Trophoblast cell (in vitro differentiated cells and primary cell): ENCODE measurements at regions not wholly inside any gene's neighbourhood (a gene's known extent, or its start where the extent isn't known, plus 50 kb on each side); places are given as distances from the start of the nearest gene placed in this dataset.

Experiments
- DNase-seq, 2 donors: peaks; one replicate each; pipeline ENCODE4 v3.0.0-alpha.2; 2016
- H2AFZ ChIP-seq: 2 replicates; pipeline ENCODE4 v1.6.1; 2013; ENCODE audit warnings: low read length, moderate library complexity, mild to moderate bottlenecking; ENCODE audit not compliant: insufficient read depth, poor library complexity
- H2AK5ac ChIP-seq: 2 replicates; pipeline ENCODE4 v1.6.1; 2013; ENCODE audit warnings: mild to moderate bottlenecking, low read length
- H2BK120ac ChIP-seq: 2 replicates; pipeline ENCODE4 v1.6.1; 2013; ENCODE audit warnings: low read length, mild to moderate bottlenecking, moderate library complexity; ENCODE audit not compliant: insufficient read depth, poor library complexity
- H2BK12ac ChIP-seq: 2 replicates; pipeline ENCODE4 v1.6.1; 2013; ENCODE audit warnings: mild to moderate bottlenecking, low read length, moderate library complexity
- H2BK5ac ChIP-seq: 2 replicates; pipeline ENCODE4 v1.6.1; 2013; ENCODE audit warnings: low read length, low read depth, moderate library complexity, mild to moderate bottlenecking; ENCODE audit not compliant: poor library complexity
- H3K14ac ChIP-seq: 2 replicates; pipeline ENCODE4 v1.6.1; 2013; ENCODE audit warnings: mild to moderate bottlenecking, low read length
- H3K18ac ChIP-seq: 2 replicates; pipeline ENCODE4 v1.6.1; 2013; ENCODE audit warnings: mild to moderate bottlenecking, low read length
- H3K23ac ChIP-seq: 2 replicates; pipeline ENCODE4 v1.6.1; 2013; ENCODE audit warnings: low read length
- H3K27ac ChIP-seq: 2 replicates; pipeline ENCODE4 v1.5.1; 2013; ENCODE audit warnings: low read depth, mild to moderate bottlenecking, inconsistent platforms, low read length, moderate library complexity
- H3K27me3 ChIP-seq: 2 replicates; pipeline ENCODE4 v1.6.1; 2013; ENCODE audit warnings: inconsistent platforms, mild to moderate bottlenecking, low read length, moderate library complexity; ENCODE audit not compliant: insufficient read depth
- H3K36me3 ChIP-seq, 2 experiments: 1 replicate in 1 of 2; 2 replicates in 1 of 2; pipeline ENCODE4 v1.6.1; 2013; ENCODE audit warnings: low read length in 2 of 2, mild to moderate bottlenecking in 2 of 2, moderate library complexity in 1 of 2; ENCODE audit not compliant: insufficient read depth in 2 of 2, control insufficient read depth in 1 of 2
- H3K4ac ChIP-seq: 2 replicates; pipeline ENCODE4 v1.6.1; 2013; ENCODE audit warnings: low read depth, mild to moderate bottlenecking, low read length, moderate library complexity
- H3K4me1 ChIP-seq, 2 experiments: 1 replicate in 1 of 2; 2 replicates in 1 of 2; pipeline ENCODE4 v1.6.1; 2013; ENCODE audit warnings: low read length in 2 of 2, mild to moderate bottlenecking in 2 of 2, moderate library complexity in 1 of 2; ENCODE audit not compliant: insufficient read depth in 2 of 2, control insufficient read depth in 1 of 2
- H3K4me2 ChIP-seq: 2 replicates; pipeline ENCODE4 v1.6.1; 2013; ENCODE audit warnings: inconsistent platforms, mild to moderate bottlenecking, low read length, moderate library complexity
- H3K4me3 ChIP-seq: 2 replicates; pipeline ENCODE4 v1.5.1; 2013; ENCODE audit warnings: mild to moderate bottlenecking, low read depth, low read length, inconsistent platforms
- H3K79me1 ChIP-seq: one replicate; pipeline ENCODE4 v1.6.1; 2013; ENCODE audit warnings: low read length
- H3K79me2 ChIP-seq: 2 replicates; pipeline ENCODE4 v1.6.1; 2013; ENCODE audit warnings: low read length, mild to moderate bottlenecking; ENCODE audit not compliant: control insufficient read depth, insufficient read depth, poor library complexity
- H3K9ac ChIP-seq: 2 replicates; pipeline ENCODE4 v1.6.1; 2013; ENCODE audit warnings: mild to moderate bottlenecking, low read length
- H3K9me3 ChIP-seq: 2 replicates; pipeline ENCODE4 v1.6.1; 2013; ENCODE audit warnings: low read depth, mild to moderate bottlenecking, control low read depth, inconsistent platforms, low read length; ENCODE audit not compliant: insufficient read depth
- H4K12ac ChIP-seq: 2 replicates; pipeline ENCODE4 v1.6.1; 2013; ENCODE audit warnings: low read depth, mild to moderate bottlenecking, low read length, moderate library complexity
- H4K8ac ChIP-seq: 2 replicates; pipeline ENCODE4 v1.6.1; 2013; ENCODE audit warnings: low read depth, mild to moderate bottlenecking, low read length, moderate library complexity
- H4K91ac ChIP-seq: one replicate; pipeline ENCODE4 v1.6.1; 2013; ENCODE audit warnings: low read depth, mild to moderate bottlenecking, low read length, moderate library complexity
- WGBS: extraction: QIAGEN DNeasy Blood & Tissue Kit; methylation state at CpG from one replicate; pipeline ENCODE4 v1.1.7; 2013; ENCODE audit warnings: missing lambda C conversion rate; ENCODE audit not compliant: insufficient read length, insufficient coverage; ENCODE audit errors: extremely low coverage; 5-methylcytosine and 5-hydroxymethylcytosine counted together

GRCh38 chr16:61181982-61182381 lies 854.3 kb downstream of the CDH8 start:
- H3K9ac ChIP-seq: no peak overlapping the region
- H3K9me3 ChIP-seq: no peaks in the 10 kb centered on the region
- no peak overlapping the region for H3K4me3 ChIP-seq
- no peak for DNase-seq
- H3K4me1 ChIP-seq: no peaks in the 10 kb centered on the region
- H3K79me1 ChIP-seq: peaks cover 2% of the 10 kb centered on the region
- no peak overlapping the region for H3K23ac ChIP-seq
- H4K12ac ChIP-seq: no peak overlapping the region
- H2AK5ac ChIP-seq: no peak overlapping the region
- no peaks in the 10 kb centered on the region for H3K36me3 ChIP-seq
- no peak overlapping the region for H2BK120ac ChIP-seq
- no peak overlapping the region for H3K4ac ChIP-seq
- H3K79me2 ChIP-seq: no peaks in the 10 kb centered on the region
- peak overlapping the region; percentile 51 for H3K27ac ChIP-seq
- H3K4me2 ChIP-seq: no peak overlapping the region
- H2BK12ac ChIP-seq: no peak overlapping the region
- H3K14ac ChIP-seq: no peak overlapping the region
- H3K18ac ChIP-seq: no peak overlapping the region
- H2BK5ac ChIP-seq: no peak overlapping the region
- no peaks in the 10 kb centered on the region for H3K27me3 ChIP-seq
- no peak overlapping the region for H4K91ac ChIP-seq
- no peak overlapping the region for H4K8ac ChIP-seq
- H2AFZ ChIP-seq: no peak overlapping the region
- no CpG with 5 or more reads among the region's 2 CpGs for WGBS

- H2BK120ac ChIP-seq: no peak overlapping the region
- no peak overlapping the region for H2AFZ ChIP-seq
- H3K9me3 ChIP-seq: no peaks in the 10 kb centered on the region
- H3K4ac ChIP-seq: no peak overlapping the region
- H4K8ac ChIP-seq: no peak overlapping the region
- no peak overlapping the region for H4K12ac ChIP-seq
- H3K4me1 ChIP-seq: no peaks in the 10 kb centered on the region
- no peak overlapping the region for H3K18ac ChIP-seq
- H3K79me1 ChIP-seq: peaks cover 2% of the 10 kb centered on the region
- DNase-seq: no peak
- no peak overlapping the region for H3K9ac ChIP-seq
- no peak overlapping the region for H2BK12ac ChIP-seq
- no peak overlapping the region for H2BK5ac ChIP-seq
- no peak overlapping the region for H4K91ac ChIP-seq
- H2AK5ac ChIP-seq: no peak overlapping the region
- H3K23ac ChIP-seq: no peak overlapping the region
- no peak overlapping the region for H3K14ac ChIP-seq
- H3K36me3 ChIP-seq: no peaks in the 10 kb centered on the region
- H3K27ac ChIP-seq: no peak overlapping the region
- no peak overlapping the region for H3K4me3 ChIP-seq
- H3K27me3 ChIP-seq: no peaks in the 10 kb centered on the region
- no CpG with 5 or more reads among the region's 2 CpGs for WGBS
- no peak overlapping the region for H3K4me2 ChIP-seq
- no peaks in the 10 kb centered on the region for H3K79me2 ChIP-seq
These were observed 856.7 kb downstream of the CDH8 start for GRCh38 chr16:61179561-61179960.

GRCh38 chr16:61165797-61166196 lies 870.4 kb downstream of the CDH8 start:
- no peaks in the 10 kb centered on the region for H3K79me2 ChIP-seq
- H2BK5ac ChIP-seq: no peak overlapping the region
- no peak overlapping the region for H4K12ac ChIP-seq
- H4K91ac ChIP-seq: no peak overlapping the region
- no peak overlapping the region for H2BK120ac ChIP-seq
- no peak overlapping the region for H2AK5ac ChIP-seq
- H3K4me1 ChIP-seq: no peaks in the 10 kb centered on the region
- H3K18ac ChIP-seq: no peak overlapping the region
- H3K4ac ChIP-seq: no peak overlapping the region
- no peaks in the 10 kb centered on the region for H3K27me3 ChIP-seq
- no CpG with 5 or more reads among the region's 3 CpGs for WGBS
- H3K36me3 ChIP-seq: no peaks in the 10 kb centered on the region
- no peak overlapping the region for H3K4me2 ChIP-seq
- no peaks in the 10 kb centered on the region for H3K9me3 ChIP-seq
- H3K14ac ChIP-seq: no peak overlapping the region
- no peak overlapping the region for H3K9ac ChIP-seq
- no peak overlapping the region for H2BK12ac ChIP-seq
- no peak overlapping the region for H3K4me3 ChIP-seq
- H3K23ac ChIP-seq: no peak overlapping the region
- H3K79me1 ChIP-seq: no peaks in the 10 kb centered on the region
- no peak overlapping the region for H3K27ac ChIP-seq
- H2AFZ ChIP-seq: no peak overlapping the region
- DNase-seq: no peak
- no peak overlapping the region for H4K8ac ChIP-seq

GRCh38 chr16:61150351-61150750 lies 885.9 kb downstream of the CDH8 start:
- Histone ChIP-seq H3K4ac (no peak overlapping the region), H3K9ac (no peak overlapping the region), H3K14ac (no peak overlapping the region), H2AFZ (no peak overlapping the region), H3K4me1 (no peaks in the 10 kb centered on the region), H3K18ac (no peak overlapping the region), H2BK120ac (no peak overlapping the region), H4K12ac (no peak overlapping the region), H2BK12ac (no peak overlapping the region), H3K9me3 (no peaks in the 10 kb centered on the region), H3K4me3 (no peak overlapping the region), H2BK5ac (no peak overlapping the region), H3K23ac (no peak overlapping the region), H3K4me2 (no peak overlapping the region), H4K8ac (no peak overlapping the region), H3K27me3 (no peaks in the 10 kb centered on the region), H3K27ac (no peak overlapping the region), H2AK5ac (no peak overlapping the region), H4K91ac (no peak overlapping the region), H3K79me1 (no peaks in the 10 kb centered on the region), H3K36me3 (no peaks in the 10 kb centered on the region), H3K79me2 (no peaks in the 10 kb centered on the region)
- no peak for DNase-seq
- no CpG with 5 or more reads among the region's 4 CpGs for WGBS
